HG03095 (cell line): ENCODE measurements at regions not wholly inside any gene's neighbourhood (a gene's known extent, or its start where the extent isn't known, plus 50 kb on each side); places are given as distances from the start of the nearest gene placed in this dataset.
"Not testable (repeated sequence)": the region's sequence is repeated elsewhere in the genome, so short reads cannot be mapped to it uniquely, and the experiment has no call there.

ENCODE experiments used
- ATAC-seq: cut with Tn5 transposase; IDR thresholded peaks from one replicate; pipeline ENCODE4 v1.9.1; 2021; ENCODE audit warnings: moderate library complexity; ENCODE audit not compliant: unreplicated experiment

DNA sequence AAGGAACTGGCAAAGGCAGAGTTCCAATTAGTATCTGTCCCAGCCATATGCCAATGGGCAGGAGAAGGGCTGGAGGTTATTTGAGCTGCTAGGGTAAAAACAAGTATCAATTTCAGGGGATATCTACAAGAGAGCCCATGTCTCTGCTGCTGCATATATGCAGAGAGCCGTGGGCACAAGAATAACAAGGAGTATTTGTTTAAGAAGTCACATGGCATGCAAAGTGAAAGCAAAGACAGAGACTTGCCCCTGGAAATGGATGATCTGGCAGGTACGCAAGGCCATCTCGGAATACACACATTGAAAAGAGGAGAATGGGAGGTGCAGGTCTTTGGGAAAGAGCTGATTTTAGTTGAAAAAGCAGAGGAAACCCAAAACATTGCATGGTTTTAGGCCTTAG lies 170.6 kb downstream of the EVA1A start:
- no peak for ATAC-seq

GRCh38 chr2:75389271-75389670 lies 171.5 kb downstream of the EVA1A start:
- ATAC-seq: no peak

DNA sequence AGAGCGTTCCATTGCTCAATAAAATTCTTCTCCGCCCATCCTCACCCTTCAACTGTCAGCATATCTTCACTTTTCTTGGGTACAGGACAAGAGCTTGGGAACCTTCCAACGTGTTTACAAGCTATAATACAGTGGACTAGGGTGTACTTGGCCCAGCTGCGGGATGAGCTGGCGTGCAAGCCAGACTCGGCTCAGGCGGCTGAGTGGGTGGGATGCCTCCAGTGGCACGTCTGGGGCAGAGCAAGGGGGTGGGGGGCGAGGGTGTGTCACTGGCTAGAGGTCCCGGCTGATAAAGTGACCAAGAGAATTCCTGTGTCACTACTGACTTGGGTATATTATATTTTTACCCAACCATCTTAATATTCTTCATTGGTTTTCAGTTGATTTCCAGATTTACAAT lies 179.7 kb downstream of the EVA1A start:
- no peak for ATAC-seq

DNA sequence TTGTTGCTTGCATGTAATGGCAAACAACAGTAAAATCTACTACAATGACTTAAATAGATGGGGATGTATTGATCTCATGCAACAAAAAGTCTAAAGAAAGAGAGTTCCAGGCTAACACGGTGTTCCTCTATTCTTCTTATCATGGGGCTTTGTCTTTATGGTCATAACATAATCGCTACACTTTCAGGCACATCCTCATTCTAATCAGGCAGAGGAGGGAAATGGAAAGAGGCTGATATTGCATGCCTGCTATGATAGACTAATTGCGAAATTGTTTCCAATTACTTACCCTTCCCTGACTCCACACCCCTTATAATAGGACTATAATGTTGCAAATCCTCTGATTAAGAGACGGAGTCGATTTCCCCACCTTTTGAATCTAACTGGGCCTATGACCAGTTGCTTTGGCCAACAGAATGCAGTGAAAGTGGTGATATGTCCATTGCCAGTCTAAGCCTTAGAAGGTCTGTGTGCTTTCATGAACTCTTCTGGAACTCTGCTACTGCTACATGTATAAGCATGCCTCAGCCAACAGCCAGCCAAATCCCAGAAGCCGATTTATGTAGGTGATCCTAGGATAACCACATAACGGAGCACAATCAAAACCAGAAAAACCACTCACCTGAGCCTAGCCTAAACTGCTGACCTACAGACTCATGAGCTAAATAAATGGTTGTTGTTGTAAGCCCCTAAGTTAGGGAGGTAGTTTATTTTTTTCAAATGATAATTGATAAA lies 180.3 kb upstream of the TACR1 start:
- ATAC-seq: no peak

GRCh38 chr2:75375646-75376582 lies 176.6 kb upstream of the TACR1 start:
- ATAC-seq: no peak

DNA sequence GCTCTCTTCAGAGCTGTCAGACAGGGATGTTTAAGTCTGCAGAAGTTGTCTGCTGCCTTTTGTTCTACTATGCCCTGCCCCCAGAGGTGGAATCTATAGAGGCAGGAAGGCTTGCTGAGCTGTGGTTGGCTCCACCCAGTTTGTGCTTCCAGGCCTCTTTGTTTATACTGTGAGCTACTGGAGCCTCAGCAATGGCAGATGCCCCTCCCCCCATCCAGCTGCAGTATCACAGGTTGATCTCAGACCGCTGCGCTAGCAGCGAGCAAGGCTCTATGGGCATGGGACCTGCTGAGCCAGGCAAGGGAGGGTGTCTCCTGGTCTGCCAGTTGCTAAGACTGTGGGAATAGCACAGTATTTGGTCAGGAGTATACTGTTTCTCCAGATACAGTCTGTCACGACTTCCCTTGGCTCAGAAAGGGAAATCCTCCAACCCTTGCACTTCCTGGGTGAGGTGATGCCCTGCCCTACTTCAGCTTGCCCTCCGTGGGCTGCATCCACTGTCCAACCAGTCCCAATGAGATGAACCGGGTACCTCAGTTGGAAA lies 175.2 kb upstream of the TACR1 start:
- ATAC-seq: not testable (repeated sequence)

DNA sequence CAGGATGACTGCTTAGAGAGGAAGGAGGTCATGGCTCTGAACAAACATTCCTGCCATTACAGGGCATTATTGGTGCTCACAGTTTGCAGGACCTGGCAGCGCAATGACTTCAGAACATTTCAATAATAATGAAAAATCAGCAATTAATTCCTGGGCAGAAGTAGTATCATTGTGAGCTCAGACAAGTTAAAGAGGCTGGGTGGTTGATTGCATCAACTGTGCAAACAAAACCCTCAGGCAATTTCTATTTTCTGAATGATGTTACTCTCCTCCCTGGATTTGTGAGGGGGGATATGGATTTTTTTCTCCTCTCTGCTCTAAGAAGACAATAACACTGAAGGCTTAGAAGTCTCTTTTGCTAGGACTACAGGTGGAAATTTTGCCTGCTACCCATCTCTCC lies 168.1 kb upstream of the TACR1 start:
- ATAC-seq: no peak

- no peak for ATAC-seq
These were observed 162.2 kb upstream of the TACR1 start for GRCh38 chr2:75361486-75361885.

- ATAC-seq: no peak
These were observed 161.6 kb upstream of the TACR1 start for GRCh38 chr2:75360945-75361344.

DNA sequence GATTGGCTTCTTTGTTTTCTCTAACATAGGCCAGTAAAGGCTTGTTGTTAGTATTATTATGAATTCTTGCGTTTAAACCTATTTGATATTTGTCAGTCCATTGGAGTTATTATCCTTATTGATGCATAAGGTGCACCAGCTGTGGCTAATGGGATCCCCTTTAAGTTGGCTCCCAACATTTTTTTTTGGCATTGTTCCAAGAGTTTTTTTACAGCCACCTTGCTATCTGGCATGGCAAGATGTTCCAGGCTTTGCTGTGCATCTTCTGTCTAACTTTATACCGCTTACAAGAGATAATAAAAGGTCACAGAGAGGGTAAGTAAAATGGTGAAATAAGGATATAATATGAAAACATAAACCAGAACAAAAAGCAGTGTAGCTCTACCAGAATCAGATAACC lies 157.5 kb upstream of the TACR1 start:
- no peak for ATAC-seq

GRCh38 chr2:75353131-75353530 lies 153.8 kb upstream of the TACR1 start:
- ATAC-seq: no peak

DNA sequence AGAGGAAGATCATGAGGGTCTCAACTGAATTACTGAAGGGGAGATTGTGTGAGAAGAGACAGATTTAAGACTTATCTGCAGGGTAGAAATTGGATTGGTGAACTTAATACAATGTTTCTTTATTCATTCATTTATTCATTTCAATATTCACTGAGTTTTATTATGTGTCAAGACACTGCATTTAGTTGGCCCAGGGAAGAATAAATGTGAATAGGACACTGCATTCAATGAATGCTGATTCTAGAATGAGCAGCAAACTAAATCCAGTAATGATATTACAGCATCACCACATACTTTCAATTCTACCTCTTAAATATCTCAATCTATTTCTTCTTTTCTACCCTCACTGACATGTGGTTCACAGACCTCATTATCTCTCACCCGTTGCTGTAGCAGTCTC lies 149.0 kb upstream of the TACR1 start:
- no peak for ATAC-seq

- no peak for ATAC-seq
These were observed 144.8 kb upstream of the TACR1 start for GRCh38 chr2:75344146-75344545.

GRCh38 chr2:75342504-75343175 lies 143.3 kb upstream of the TACR1 start:
- no peak for ATAC-seq

GRCh38 chr2:75340560-75340959 lies 141.2 kb upstream of the TACR1 start:
- no peak for ATAC-seq

GRCh38 chr2:75338461-75338860 lies 139.1 kb upstream of the TACR1 start:
- ATAC-seq: no peak

DNA sequence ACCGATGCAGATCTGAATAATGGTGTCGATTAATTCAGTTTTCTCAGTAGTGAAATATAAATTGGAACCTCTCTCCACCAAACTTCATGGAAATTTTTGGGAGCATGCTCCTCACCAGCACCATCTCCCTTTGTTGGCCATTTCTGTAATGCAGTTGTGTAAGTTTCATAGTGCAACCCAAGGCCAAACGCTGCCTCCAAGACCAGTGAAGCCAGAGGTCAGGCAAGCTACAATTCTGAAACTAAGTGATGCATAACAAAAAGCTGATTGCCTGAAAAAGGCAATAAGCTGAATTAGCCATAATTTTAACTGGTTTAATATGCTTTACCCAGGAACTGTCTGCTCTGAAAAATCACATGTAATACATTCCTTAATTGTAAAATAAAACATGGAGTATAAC lies 138.3 kb upstream of the TACR1 start:
- ATAC-seq: no peak

- no peak for ATAC-seq
These were observed 137.7 kb upstream of the TACR1 start for GRCh38 chr2:75337016-75337415.

GRCh38 chr2:75336451-75336850 lies 137.1 kb upstream of the TACR1 start:
- ATAC-seq: no peak

DNA sequence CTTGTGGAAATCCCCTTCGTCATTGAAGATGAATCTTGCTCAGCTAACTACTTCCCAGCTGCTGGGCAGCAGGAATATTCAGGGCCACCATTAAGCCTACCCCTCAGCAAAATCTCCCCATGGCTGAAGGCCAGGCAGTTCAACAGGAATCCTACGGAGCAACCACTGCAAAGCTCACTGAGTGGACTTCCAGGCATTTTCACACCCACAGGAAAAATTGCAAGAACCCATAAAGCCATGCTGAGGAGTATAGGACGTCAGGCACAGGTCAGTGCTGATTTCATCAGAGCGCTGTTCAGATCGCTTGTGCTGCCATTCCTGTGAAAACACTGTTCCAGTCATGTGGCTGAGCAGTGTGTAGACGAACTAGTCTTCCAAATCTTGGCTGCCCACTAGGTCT lies 134.8 kb upstream of the TACR1 start:
- ATAC-seq: no peak

GRCh38 chr2:75333646-75334045 lies 134.3 kb upstream of the TACR1 start:
- no peak for ATAC-seq
